ENCODE measurements at regions not wholly inside any gene's neighbourhood (a gene's known extent, or its start where the extent isn't known, plus 50 kb on each side); places are given as distances from the start of the nearest gene placed in this dataset.

DNA sequence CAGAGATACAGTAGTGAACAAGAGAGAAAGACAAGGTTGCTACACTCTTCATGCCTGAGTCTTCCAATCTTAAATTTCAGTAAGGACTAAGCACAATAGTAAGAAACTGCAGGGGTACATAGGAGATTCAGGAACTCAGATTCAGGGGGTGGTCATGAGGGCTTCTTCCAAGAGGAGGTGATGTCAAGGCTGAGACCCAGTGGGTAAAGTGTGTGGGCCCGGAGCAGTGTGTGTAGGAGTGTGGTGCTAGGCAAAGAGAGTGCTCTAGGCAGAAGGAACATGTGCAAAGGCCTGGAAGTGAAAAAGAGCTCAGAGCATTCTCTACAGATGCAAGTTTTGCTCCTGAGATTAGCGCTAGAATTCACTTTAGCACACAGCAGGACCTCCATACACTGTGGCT lies 102.9 kb upstream of the SPATA12 start:
- TF ChIP-seq POLR2AphosphoS5 (IDR thresholded peaks at IDR 0.05): no peak
- TF ChIP-seq, protein P1, sequence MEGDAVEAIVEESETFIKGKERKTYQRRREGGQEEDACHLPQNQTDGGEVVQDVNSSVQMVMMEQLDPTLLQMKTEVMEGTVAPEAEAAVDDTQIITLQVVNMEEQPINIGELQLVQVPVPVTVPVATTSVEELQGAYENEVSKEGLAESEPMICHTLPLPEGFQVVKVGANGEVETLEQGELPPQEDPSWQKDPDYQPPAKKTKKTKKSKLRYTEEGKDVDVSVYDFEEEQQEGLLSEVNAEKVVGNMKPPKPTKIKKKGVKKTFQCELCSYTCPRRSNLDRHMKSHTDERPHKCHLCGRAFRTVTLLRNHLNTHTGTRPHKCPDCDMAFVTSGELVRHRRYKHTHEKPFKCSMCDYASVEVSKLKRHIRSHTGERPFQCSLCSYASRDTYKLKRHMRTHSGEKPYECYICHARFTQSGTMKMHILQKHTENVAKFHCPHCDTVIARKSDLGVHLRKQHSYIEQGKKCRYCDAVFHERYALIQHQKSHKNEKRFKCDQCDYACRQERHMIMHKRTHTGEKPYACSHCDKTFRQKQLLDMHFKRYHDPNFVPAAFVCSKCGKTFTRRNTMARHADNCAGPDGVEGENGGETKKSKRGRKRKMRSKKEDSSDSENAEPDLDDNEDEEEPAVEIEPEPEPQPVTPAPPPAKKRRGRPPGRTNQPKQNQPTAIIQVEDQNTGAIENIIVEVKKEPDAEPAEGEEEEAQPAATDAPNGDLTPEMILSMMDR (IDR thresholded peaks at IDR 0.05): no peak

All from stomach (tissue), 4 donors.